OCI-LY1 (cell line): ENCODE measurements at regions not wholly inside any gene's neighbourhood (a gene's known extent, or its start where the extent isn't known, plus 50 kb on each side); places are given as distances from the start of the nearest gene placed in this dataset.

Experiments
- H2AFZ ChIP-seq: fragments of 200-600 bp; sonication (generic), shearing (Covaris generic); 2 replicates; pipeline ENCODE4 v1.6.0; 2014; ENCODE audit warnings: antibody characterized with exemption, mild to moderate bottlenecking, low read length
- H3F3A ChIP-seq: fragments of 200-600 bp; sonication (generic), shearing (Covaris generic); 2 replicates; pipeline ENCODE4 v1.6.0; 2014; ENCODE audit warnings: mild to moderate bottlenecking, antibody characterized with exemption, low read length, moderate library complexity; ENCODE audit not compliant: insufficient read depth
- H3K27ac ChIP-seq: fragments of 200-600 bp; sonication (generic); 2 replicates; pipeline ENCODE4 v1.5.1; 2014; ENCODE audit warnings: low read length, mixed run types, mild to moderate bottlenecking, low read depth; ENCODE audit not compliant: poor library complexity, severe bottlenecking
- H3K27me3 ChIP-seq: fragments of 200-600 bp; sonication (generic); 2 replicates; pipeline ENCODE4 v1.6.0; 2014; ENCODE audit warnings: antibody characterized with exemption, mild to moderate bottlenecking, low read length, moderate library complexity; ENCODE audit not compliant: insufficient read depth
- H3K36me3 ChIP-seq: fragments of 200-600 bp; sonication (generic); 2 replicates; pipeline ENCODE4 v1.6.1; 2014; ENCODE audit warnings: mild to moderate bottlenecking, antibody characterized with exemption, low read length, moderate library complexity, mixed read lengths; ENCODE audit not compliant: insufficient read depth
- H3K4me1 ChIP-seq: fragments of 200-600 bp; sonication (generic); 2 replicates; pipeline ENCODE4 v1.5.1; 2014; ENCODE audit warnings: mild to moderate bottlenecking, low read length, moderate library complexity; ENCODE audit not compliant: insufficient read depth, severe bottlenecking
- H3K4me2 ChIP-seq: fragments of 200-600 bp; sonication (generic), shearing (Covaris generic); 2 replicates; pipeline ENCODE4 v1.6.1; 2014; ENCODE audit warnings: low read length
- H3K4me3 ChIP-seq: fragments of 200-600 bp; sonication (generic); 2 replicates; pipeline ENCODE4 v1.5.1; 2014; ENCODE audit warnings: low read length, low read depth, mild to moderate bottlenecking, mixed read lengths; ENCODE audit not compliant: poor library complexity, severe bottlenecking
- H3K79me2 ChIP-seq: fragments of 200-600 bp; shearing (Covaris generic); 2 replicates; pipeline ENCODE4 v1.6.1; 2016; ENCODE audit warnings: mixed run types, low read length, mixed read lengths; ENCODE audit not compliant: insufficient read depth
- H3K9ac ChIP-seq: fragments of 200-600 bp; sonication (generic), shearing (Covaris generic); 2 replicates; pipeline ENCODE4 v1.6.1; 2014; ENCODE audit warnings: mild to moderate bottlenecking, low read length, mixed read lengths
- H3K9me2 ChIP-seq: fragments of 200-600 bp; sonication (generic), shearing (Covaris generic); 2 replicates; pipeline ENCODE4 v1.6.1; 2014; ENCODE audit warnings: low read depth, mild to moderate bottlenecking, low read length, mixed read lengths
- H3K9me3 ChIP-seq: fragments of 200-600 bp; shearing (Covaris generic); 2 replicates; pipeline ENCODE4 v1.6.1; 2014; ENCODE audit warnings: low read length, mixed read lengths
- H4K20me1 ChIP-seq: fragments of 200-600 bp; sonication (generic), shearing (Covaris generic); 2 replicates; pipeline ENCODE4 v1.6.0; 2016; ENCODE audit warnings: mild to moderate bottlenecking, low read length; ENCODE audit not compliant: insufficient read depth
- EZH2 ChIP-seq: fragments of 200-600 bp; sonication (generic), shearing (Covaris generic); IDR thresholded peaks from 2 replicates; pipeline ENCODE4 v1.8.0; 2017; ENCODE audit warnings: borderline replicate concordance, mixed run types, mild to moderate bottlenecking, antibody characterized with exemption, low read length, moderate library complexity, mixed read lengths
- TF ChIP-seq, protein P1 (sequence below): fragments of 200-600 bp; sonication (generic), shearing (Covaris generic); IDR thresholded peaks from 2 replicates; pipeline ENCODE4 v1.5.1; 2017; ENCODE audit warnings: mild to moderate bottlenecking, antibody characterized with exemption, low read length, moderate library complexity, mixed read lengths

DNA sequence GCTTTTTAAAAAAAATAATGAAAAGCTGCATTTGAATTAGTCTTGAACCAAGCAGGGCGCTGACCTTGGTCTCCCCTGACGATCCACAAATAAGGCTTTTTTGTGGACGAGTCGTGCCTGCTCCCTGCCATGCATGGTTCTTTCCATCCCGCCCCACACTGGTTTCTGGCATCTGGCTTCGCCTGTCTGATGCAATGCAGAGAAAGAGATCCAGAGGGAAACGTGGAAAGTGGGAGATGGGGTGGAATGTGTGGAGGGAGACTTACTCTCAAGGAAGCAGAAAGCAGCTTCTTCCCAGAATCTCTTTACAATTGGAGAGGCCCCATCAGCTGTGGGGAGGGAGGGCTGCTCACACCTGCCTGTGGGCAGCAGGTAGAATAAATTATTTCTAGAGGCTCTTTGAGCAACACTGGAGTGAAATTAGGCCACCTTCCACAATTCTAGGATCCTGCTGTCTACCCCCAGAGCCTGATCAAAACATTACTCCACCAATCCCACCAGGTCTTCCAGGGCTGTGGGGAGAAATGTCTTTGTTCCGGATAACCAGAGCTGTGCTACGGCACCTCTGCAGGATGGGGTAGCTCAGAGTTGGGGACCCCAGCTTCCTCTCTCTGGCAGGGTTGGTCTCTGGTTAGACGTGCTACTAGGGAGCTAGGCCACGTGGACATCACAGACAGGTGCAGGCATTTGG, 183.5 kb downstream of the UQCRFS1 start:
- Histone ChIP-seq H3K4me2 (no peak overlapping the region), H3F3A (no peaks in the 10 kb centered on the region), H3K27ac (no peak overlapping the region), H3K27me3 (no peaks in the 10 kb centered on the region), H4K20me1 (no peaks in the 10 kb centered on the region), H3K9ac (no peak overlapping the region), H2AFZ (no peak overlapping the region), H3K79me2 (no peaks in the 10 kb centered on the region), H3K4me1 (no peaks in the 10 kb centered on the region), H3K9me3 (no peaks in the 10 kb centered on the region), H3K9me2 (no peaks in the 10 kb centered on the region), H3K36me3 (no peaks in the 10 kb centered on the region), H3K4me3 (no peak overlapping the region)
- no peak for TF ChIP-seq EZH2
- TF ChIP-seq, protein P1, sequence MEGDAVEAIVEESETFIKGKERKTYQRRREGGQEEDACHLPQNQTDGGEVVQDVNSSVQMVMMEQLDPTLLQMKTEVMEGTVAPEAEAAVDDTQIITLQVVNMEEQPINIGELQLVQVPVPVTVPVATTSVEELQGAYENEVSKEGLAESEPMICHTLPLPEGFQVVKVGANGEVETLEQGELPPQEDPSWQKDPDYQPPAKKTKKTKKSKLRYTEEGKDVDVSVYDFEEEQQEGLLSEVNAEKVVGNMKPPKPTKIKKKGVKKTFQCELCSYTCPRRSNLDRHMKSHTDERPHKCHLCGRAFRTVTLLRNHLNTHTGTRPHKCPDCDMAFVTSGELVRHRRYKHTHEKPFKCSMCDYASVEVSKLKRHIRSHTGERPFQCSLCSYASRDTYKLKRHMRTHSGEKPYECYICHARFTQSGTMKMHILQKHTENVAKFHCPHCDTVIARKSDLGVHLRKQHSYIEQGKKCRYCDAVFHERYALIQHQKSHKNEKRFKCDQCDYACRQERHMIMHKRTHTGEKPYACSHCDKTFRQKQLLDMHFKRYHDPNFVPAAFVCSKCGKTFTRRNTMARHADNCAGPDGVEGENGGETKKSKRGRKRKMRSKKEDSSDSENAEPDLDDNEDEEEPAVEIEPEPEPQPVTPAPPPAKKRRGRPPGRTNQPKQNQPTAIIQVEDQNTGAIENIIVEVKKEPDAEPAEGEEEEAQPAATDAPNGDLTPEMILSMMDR, result no peak

DNA sequence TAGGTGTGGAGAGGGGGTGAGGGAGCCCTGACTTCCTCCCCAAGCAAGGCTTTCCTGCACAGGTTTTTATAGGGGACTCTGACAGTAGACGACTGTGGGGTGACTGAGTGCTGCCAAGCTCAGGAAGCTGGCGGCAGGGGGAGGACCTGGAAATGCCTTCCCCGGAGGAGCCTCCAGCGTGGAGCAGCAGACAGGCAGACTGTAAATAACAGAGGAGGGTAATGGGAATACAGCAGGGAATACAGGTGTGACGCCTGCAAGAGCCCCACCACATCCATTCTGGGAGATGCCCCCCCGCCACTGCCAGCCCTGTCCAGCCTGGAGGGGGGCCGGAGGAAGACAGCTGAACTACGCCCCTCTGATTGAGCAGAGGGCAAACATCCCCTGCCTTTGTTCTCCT, 190.4 kb downstream of the UQCRFS1 start:
- H3F3A ChIP-seq, result no peaks in the 10 kb centered on the region
- no peak overlapping the region for H3K27ac ChIP-seq
- H3K9me3 ChIP-seq, result no peaks in the 10 kb centered on the region
- H2AFZ ChIP-seq, result no peak overlapping the region
- no peak overlapping the region for H3K9ac ChIP-seq
- H3K4me3 ChIP-seq, result no peak overlapping the region
- H3K4me1 ChIP-seq, result no peaks in the 10 kb centered on the region
- no peak overlapping the region for H3K4me2 ChIP-seq
- TF ChIP-seq EZH2, result no peak
- TF ChIP-seq, protein P1, result no peak
- H3K9me2 ChIP-seq, result no peaks in the 10 kb centered on the region
- no peaks in the 10 kb centered on the region for H4K20me1 ChIP-seq
- H3K79me2 ChIP-seq, result no peaks in the 10 kb centered on the region
- H3K27me3 ChIP-seq, result no peaks in the 10 kb centered on the region
- H3K36me3 ChIP-seq, result no peaks in the 10 kb centered on the region

DNA sequence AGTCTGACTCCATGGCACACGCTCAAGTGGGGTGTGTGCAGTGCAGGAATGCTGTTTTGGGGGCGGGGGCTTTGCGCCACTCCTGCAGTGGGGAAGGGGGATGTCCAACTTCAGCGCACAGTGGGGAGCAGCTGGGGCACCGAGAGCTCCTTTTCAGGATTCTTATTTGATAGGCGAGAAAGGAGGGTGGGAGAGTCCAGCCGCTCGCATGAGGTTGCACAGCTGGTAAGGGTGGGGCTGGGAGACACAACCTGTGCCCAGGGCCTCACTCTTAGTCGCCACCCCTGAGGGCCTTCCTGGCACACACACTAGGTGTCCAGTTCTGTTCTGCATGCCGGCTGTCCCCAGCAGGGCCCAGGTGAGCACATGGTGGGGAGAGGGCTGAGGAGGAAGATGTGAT, 190.8 kb downstream of the UQCRFS1 start:
- H3K9me2 ChIP-seq, result no peaks in the 10 kb centered on the region
- H3K4me1 ChIP-seq, result no peaks in the 10 kb centered on the region
- H3K36me3 ChIP-seq, result no peaks in the 10 kb centered on the region
- TF ChIP-seq, protein P1, result no peak
- TF ChIP-seq EZH2, result no peak
- H3K9ac ChIP-seq, result no peak overlapping the region
- H3K9me3 ChIP-seq, result no peaks in the 10 kb centered on the region
- H3K79me2 ChIP-seq, result no peaks in the 10 kb centered on the region
- no peaks in the 10 kb centered on the region for H3F3A ChIP-seq
- H2AFZ ChIP-seq, result no peak overlapping the region
- H3K27ac ChIP-seq, result no peak overlapping the region
- H3K27me3 ChIP-seq, result no peaks in the 10 kb centered on the region
- no peak overlapping the region for H3K4me3 ChIP-seq
- no peak overlapping the region for H3K4me2 ChIP-seq
- H4K20me1 ChIP-seq, result no peaks in the 10 kb centered on the region
